ENCODE measurements at regions not wholly inside any gene's neighbourhood (a gene's known extent, or its start where the extent isn't known, plus 50 kb on each side); places are given as distances from the start of the nearest gene placed in this dataset.

- no peak for TF ChIP-seq CTCF (IDR thresholded peaks at IDR 0.05)
Observed at GRCh38 chr12:91928501-91928900, 217.1 kb downstream of the BTG1 start.

- TF ChIP-seq CTCF (IDR thresholded peaks at IDR 0.05): no peak
Observed at GRCh38 chr12:91926848-91927247, 218.8 kb downstream of the BTG1 start.

DNA sequence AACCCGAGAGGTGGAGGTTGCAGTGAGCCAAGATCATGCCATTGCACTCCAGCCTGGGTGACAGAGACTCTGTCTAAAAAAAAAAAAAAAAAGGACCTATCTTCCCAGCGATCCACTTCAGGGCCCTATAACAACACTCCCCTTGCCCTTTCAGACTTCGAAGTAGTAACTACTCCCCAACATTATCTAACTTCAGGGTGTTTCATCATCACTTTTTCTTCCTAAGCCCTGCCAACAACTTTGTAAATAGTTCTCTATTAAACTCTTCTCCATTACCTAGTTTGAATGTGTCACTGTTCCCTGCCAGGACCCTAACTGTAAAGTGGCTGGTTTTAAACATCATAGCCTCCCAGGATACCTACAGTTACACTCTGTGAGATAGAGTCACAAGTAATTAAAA, 220.8 kb downstream of the BTG1 start:
- no peak for TF ChIP-seq CTCF (IDR thresholded peaks at IDR 0.05)

- TF ChIP-seq CTCF (IDR thresholded peaks at IDR 0.05): no peak
Observed at GRCh38 chr12:91923864-91924263, 221.8 kb downstream of the BTG1 start.

- no peak for TF ChIP-seq CTCF (IDR thresholded peaks at IDR 0.05)
Observed at GRCh38 chr12:91922674-91923073, 223.0 kb downstream of the BTG1 start.

GRCh38 chr12:91922139-91922538, 223.5 kb downstream of the BTG1 start:
- no peak for TF ChIP-seq CTCF (IDR thresholded peaks at IDR 0.05)

GRCh38 chr12:91921555-91921954, 224.1 kb downstream of the BTG1 start:
- TF ChIP-seq CTCF (IDR thresholded peaks at IDR 0.05): no peak

- TF ChIP-seq CTCF (IDR thresholded peaks at IDR 0.05): no peak
Observed at GRCh38 chr12:91920741-91921140, 224.9 kb downstream of the BTG1 start.
